GM13977 (cell line): ENCODE measurements at regions not wholly inside any gene's neighbourhood (a gene's known extent, or its start where the extent isn't known, plus 50 kb on each side); places are given as distances from the start of the nearest gene placed in this dataset.
A peak's percentile ranks its signal among the peaks of the same experiment; 100 is the strongest.

Experiments
- DNase-seq: peaks from one replicate; pipeline ENCODE4 v3.0.0; 2012; ENCODE audit warnings: low spot score
- CTCF ChIP-seq: IDR thresholded peaks from 2 replicates; pipeline ENCODE4 v1.5.1; 2012; ENCODE audit warnings: mild to moderate bottlenecking, control low read depth; ENCODE audit not compliant: insufficient read depth; ENCODE audit errors: extremely low read depth, missing control alignments
- in situ Hi-C: fragments of 300-500 bp; cut with MboI; formaldehyde crosslinking; loops from one replicate; pipeline ENCODE4 v1.12.0; 2022; ENCODE audit warnings: low sequenced_read_pairs, low pct_unique_long_range_greater_than_20kb, mixed read lengths, inconsistent platforms; ENCODE audit not compliant: unreplicated experiment

- peak; percentile 9 for DNase-seq
- in situ Hi-C loops, result no loop called here
- peak; percentile 53 for TF ChIP-seq CTCF
These were observed 678.3 kb upstream of the NRXN1 start for GRCh38 chr2:51710222-51710621.

GRCh38 chr2:51707625-51708024 lies 675.7 kb upstream of the NRXN1 start:
- in situ Hi-C loops, result no loop called here
- TF ChIP-seq CTCF, result no peak

GRCh38 chr2:51706220-51706619 lies 674.3 kb upstream of the NRXN1 start:
- no peak for TF ChIP-seq CTCF
- DNase-seq, result no peak
- in situ Hi-C loops, result no loop called here

More at GRCh38 chr2:51707625-51708024, 675.7 kb upstream of the NRXN1 start:
- no peak for DNase-seq

- in situ Hi-C loops, result no loop called here
- TF ChIP-seq CTCF, result no peak
- no peak for DNase-seq
These were observed 673.5 kb upstream of the NRXN1 start for GRCh38 chr2:51705417-51705816.

- in situ Hi-C loops, result no loop called here
These were observed 666.1 kb upstream of the NRXN1 start for GRCh38 chr2:51698021-51698420.

GRCh38 chr2:51697095-51697494 lies 665.2 kb upstream of the NRXN1 start:
- no peak for TF ChIP-seq CTCF
- in situ Hi-C loops, result no loop called here
- DNase-seq, result no peak

More at GRCh38 chr2:51698021-51698420, 666.1 kb upstream of the NRXN1 start:
- TF ChIP-seq CTCF, result no peak
- DNase-seq, result no peak

GRCh38 chr2:51695531-51695930 lies 663.6 kb upstream of the NRXN1 start:
- no peak for TF ChIP-seq CTCF
- DNase-seq, result no peak
- in situ Hi-C loops, result no loop called here
